Neural cell (in vitro differentiated cells): ENCODE measurements at regions not wholly inside any gene's neighbourhood (a gene's known extent, or its start where the extent isn't known, plus 50 kb on each side); places are given as distances from the start of the nearest gene placed in this dataset.
"Not testable (repeated sequence)": the region's sequence is repeated elsewhere in the genome, so short reads cannot be mapped to it uniquely, and the experiment has no call there.

Experiments used
- EP300 ChIP-seq: fragments of 450-650 bp; conservative IDR thresholded peaks from 2 replicates; pipeline ENCODE4 v1.6.1; 2014; ENCODE audit warnings: antibody characterized with exemption, mild to moderate bottlenecking, moderate library complexity; ENCODE audit not compliant: poor library complexity, severe bottlenecking
- TF ChIP-seq, protein P1 (sequence below): fragments of 450-650 bp; IDR thresholded peaks from 2 replicates; pipeline ENCODE4 v1.5.1; 2014; ENCODE audit warnings: antibody characterized with exemption, mild to moderate bottlenecking, moderate library complexity; ENCODE audit not compliant: poor library complexity, severe bottlenecking

DNA sequence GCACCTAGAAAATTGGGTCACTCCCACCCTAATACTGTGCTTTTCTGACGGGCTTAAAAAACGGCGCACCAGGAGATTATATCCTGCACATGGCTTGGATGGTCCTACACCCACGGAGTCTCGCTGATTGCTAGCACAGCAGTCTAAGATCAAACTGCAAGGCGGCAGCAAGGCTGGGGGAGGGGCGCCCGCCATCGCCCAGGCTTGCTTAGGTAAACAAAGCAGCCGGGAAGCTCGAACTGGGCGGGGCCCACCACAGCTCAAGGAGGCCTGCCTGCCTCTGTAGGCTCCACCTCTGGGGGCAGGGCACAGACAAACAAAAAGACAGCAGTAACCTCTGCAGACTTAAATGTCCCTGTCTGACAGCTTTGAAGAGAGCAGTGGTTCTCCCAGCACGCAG, 324.1 kb upstream of the ARHGEF26 start:
- TF ChIP-seq, protein P1, sequence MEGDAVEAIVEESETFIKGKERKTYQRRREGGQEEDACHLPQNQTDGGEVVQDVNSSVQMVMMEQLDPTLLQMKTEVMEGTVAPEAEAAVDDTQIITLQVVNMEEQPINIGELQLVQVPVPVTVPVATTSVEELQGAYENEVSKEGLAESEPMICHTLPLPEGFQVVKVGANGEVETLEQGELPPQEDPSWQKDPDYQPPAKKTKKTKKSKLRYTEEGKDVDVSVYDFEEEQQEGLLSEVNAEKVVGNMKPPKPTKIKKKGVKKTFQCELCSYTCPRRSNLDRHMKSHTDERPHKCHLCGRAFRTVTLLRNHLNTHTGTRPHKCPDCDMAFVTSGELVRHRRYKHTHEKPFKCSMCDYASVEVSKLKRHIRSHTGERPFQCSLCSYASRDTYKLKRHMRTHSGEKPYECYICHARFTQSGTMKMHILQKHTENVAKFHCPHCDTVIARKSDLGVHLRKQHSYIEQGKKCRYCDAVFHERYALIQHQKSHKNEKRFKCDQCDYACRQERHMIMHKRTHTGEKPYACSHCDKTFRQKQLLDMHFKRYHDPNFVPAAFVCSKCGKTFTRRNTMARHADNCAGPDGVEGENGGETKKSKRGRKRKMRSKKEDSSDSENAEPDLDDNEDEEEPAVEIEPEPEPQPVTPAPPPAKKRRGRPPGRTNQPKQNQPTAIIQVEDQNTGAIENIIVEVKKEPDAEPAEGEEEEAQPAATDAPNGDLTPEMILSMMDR = not testable (repeated sequence)
- TF ChIP-seq EP300 = not testable (repeated sequence)
